Activated gamma-delta T cell treated with Interleukin-2 at 50 U/mL for 16 hours (primary cell): ENCODE measurements at regions not wholly inside any gene's neighbourhood (a gene's known extent, or its start where the extent isn't known, plus 50 kb on each side); places are given as distances from the start of the nearest gene placed in this dataset.
"Not testable (repeated sequence)": the region's sequence is repeated elsewhere in the genome, so short reads cannot be mapped to it uniquely, and the experiment has no call there.

Experiments used
- DNase-seq: peaks from one replicate; pipeline ENCODE4 v3.0.0-alpha.2; 2020

DNA sequence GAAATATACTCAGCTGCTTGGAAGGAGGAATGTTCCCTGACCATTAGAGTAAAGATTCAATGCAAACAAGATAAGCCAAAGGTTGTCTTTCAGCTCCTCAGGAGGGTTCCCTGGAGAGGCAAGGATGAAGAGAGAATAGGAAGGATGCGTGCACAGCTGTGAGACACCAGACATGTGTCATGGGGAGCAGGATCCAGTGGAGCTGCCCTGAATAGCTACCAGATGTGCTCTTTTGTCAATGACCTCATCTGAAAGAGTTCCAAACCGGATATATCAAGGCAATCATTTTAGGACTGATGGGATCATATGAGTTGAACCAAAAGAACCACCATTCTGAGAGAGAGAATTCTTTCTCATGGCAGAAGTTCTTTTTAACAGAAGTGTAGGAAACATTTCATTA lies 490.6 kb downstream of the IRS1 start:
- DNase-seq, result no peak

DNA sequence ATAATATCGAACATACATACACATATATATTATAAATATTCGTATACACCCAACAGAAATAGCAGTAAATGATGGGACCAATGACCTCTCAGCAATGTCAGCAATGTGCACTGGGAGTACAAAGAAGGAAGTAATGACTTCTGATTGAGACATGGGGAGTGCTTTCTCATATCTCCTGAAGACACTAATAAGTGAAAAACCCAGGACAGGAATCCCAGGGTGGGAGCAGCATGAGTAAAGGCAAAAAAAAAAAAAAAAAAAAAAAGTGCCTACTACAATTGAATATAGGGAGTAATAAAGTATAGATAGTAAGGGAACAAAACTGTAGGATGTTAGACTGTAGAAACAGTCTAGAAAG lies 491.3 kb downstream of the IRS1 start:
- DNase-seq, result no peak

DNA sequence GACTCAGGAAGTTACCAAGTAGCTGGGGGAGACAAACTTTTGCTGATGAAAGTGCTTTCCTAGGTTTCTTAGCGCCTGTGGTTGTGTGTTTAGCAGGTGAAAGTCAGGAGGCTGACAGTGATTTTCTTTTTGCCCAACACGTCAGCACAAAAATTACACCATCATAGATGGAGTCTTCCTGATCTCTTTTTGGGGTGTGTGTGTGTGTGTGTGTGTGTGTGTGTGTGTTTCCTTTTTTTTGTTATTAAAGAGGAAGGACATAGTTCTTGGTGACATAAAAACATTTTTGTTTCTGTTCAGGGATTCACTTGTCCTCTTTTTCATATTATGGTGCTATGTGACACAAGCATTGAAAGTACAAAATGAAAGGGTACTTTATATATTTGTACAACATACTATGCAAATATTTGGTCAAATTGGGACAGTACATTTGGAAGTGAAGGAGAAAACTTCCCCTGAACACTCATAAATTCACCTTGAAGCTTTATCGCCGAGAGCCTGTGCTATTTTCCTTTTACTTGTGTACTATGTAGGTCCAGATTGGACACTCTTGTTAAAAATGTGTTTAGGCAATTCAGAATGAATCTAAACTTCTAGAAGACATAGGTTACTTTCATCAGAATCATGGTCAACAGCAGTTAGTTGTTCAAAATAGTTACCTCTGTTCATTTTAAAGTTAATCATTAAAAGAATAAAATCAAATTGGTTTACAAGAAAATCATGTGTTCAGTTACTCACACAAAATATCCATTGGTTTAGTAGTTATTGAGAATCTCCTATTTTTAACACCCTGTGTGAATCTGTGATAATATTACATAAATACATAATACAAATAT lies 491.9 kb downstream of the IRS1 start:
- no peak for DNase-seq

DNA sequence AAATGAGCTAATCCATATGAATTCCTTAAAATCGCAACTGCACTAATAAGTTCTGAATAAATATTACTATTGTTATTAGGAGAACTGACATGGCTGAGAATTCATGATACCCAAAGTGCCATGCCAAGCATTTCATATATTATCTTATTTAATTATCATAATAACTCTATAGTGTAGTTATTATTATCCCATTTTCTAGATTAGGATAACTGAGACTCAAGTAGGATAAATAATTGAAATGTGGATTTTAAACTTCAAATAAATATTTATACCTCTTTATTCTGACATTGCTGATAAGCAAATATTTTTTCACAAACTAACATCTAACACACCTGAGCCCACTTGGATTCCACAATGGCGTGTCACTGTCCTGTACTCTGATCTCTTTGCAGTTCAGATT lies 492.7 kb downstream of the IRS1 start:
- DNase-seq, result no peak

DNA sequence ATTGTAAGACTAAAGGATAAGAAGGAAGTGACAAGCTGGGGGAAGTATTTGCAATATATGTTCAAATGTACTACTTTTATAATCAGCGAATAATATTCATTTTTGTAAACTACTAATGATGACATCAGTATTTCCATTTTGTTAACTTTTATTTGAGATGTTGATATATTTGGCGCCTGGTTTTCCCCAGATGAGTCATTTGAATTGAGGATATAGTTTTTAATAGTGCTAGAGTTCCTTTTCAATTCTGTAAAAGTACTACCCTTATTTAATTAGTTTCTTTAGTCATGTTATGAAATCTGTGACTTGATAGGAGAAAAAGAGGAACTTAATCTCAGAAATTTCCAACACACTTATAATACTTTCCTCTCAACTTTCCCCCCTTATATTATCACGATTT lies 495.3 kb downstream of the IRS1 start:
- DNase-seq, result no peak

DNA sequence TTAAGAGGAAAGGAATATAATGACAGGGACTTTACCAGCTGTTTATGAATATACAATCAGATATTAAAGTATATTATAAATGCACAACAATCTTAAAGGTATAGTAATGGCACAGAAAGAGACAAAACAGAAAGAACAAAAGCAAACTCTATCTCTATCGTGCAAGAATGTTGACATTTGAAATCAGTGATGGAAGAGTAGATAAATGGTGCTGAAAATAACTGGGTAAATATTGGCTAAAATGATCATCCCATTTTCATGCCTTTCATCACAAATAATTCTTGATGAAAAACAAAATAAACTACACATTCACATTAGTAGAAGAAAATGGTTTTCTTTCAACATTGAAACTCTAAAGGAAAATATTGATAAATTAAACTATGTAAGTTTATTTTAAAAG lies 495.9 kb downstream of the IRS1 start:
- no peak for DNase-seq

DNA sequence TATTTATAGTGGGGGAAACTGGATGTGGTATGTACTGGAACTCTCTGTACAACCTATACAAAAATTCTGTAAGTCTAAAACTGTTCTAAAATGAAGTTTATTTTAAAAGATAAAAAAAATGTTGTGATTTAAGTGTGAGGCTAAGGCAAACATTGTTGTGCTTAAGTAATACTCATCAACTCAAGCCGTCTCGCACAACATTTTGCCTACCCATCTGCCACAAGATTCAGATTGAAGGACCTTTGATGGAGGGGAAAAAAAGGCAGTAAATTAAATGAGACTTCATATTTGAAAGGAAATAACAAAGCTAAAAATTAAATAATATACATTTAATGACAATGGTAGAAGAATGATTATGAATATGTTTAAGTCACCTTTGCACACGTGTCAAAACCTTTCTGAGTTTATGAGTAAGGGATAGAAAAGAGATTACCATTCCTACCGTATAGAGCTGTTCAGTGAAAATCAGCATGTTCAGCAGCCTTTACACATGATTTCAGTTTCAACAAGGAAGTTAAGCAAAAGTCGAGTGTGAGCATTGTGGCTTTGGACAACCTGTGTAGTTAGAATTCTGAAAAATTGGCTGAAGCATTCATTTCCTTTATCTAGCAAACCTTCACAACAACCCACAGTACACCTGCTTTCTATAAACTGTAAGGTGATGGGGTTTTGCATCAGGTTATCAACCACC lies 499.3 kb downstream of the IRS1 start:
- no peak for DNase-seq

DNA sequence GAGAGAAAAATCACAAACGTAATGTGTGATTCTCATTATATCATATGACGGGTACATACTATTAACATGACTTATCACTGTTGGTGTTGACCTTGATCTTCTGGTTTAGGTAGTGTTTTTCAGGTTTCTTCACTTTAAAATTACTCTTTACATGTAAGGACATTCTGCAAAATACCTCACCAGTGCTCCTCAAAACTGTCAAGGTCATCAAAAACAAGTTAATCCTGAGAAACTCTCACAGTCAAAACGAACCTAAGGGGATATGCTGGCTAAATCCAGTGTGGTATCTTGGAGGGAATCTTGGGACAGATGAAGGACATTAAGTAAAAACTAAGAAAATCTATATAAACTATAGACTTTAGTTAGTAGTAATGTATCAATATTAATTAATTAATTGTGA lies 499.8 kb downstream of the IRS1 start:
- DNase-seq, result no peak

DNA sequence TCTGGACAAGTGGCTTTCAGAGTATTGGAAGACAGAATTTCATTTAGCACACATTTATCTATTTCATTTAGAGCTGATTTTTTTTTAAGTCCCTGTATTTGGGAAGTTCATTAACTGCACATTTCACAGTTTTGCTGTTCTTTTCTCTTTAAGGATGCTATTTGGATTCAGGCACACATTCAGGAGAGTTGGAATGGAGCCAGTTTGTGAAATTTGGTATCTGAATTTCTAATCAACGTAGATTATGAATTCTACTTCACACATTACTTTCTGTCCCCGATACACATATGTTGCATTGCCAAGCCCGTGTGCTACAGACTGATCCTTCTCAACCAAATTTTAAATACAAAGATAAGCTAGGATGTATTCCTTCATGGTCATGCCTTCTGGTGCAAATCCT lies 503.9 kb downstream of the IRS1 start:
- no peak for DNase-seq

DNA sequence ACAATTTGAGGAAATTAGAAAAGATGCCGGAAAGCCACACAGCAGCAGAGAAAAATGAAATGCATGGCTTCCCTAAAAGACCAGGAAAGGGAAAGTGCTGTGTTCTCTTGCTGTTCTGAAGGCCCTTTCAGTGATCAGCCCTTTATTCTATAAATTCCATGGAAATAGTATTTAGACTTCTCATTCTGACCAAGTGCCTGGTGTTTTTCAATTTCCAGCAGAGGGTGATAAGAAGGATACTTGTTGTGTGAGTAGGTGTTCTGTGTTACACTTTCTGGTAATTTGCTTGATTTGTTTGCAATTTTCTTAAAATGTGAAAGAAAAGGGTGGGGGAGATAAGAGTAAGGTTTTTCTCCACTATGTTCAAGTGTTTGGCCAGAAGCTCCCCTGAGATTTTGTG lies 504.5 kb downstream of the IRS1 start:
- no peak for DNase-seq

DNA sequence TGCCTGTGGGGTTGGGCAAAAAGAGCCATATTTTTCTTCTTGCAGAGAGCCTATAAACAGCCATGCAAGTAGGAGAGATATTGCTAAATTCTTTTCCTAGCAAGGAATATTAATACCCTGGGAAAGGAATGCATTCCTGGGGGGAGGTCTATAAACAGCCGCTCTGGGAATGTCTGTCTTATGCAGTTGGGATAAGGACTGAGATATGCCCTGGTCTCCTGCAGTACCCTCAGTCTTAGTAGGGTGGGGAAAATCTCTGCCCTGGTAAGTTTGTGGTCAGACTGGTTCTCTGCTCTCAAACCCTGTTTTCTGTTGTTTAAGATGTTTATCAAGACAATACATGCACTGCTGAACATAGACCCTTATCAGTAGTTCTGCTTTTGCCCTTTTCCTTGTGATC lies 508.3 kb downstream of the IRS1 start:
- DNase-seq, result not testable (repeated sequence)

DNA sequence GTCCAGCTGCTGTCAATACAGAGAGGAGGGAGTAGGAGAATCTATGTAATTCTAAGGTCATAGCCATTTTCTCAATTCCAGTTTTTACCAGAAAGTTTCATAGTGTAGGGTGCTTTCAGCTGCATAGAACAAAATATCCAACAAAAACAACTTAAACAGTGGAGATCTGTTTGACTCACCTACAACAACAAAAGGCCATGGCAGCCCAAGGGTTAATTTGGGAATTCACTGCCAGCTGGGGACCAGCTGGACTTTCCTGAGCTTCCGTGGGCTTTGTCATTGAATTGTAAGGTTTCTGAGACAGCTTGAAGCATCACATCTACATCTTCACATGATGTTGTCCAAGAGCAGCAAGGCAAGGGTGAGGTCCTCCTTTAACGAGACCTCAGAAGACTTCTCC lies 512.7 kb downstream of the IRS1 start:
- no peak for DNase-seq

DNA sequence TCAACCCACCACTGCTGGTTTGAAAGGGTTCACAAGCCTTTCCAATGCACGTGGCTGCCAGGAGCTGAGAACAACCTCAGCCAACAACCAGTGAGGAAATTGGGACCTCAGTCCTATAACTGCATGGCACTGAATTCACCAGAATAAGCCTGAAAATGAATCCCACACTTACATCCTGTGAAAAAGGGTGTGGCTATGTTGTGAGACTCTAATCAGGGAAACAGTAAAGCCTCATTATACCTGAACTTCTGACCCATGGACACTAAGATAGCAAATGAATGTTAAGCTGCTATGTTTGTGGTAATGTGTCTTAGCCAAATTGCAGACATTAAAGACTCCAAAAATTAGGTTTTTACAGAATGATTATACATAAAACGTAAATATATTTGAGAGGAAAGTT lies 515.8 kb downstream of the IRS1 start:
- DNase-seq, result no peak

DNA sequence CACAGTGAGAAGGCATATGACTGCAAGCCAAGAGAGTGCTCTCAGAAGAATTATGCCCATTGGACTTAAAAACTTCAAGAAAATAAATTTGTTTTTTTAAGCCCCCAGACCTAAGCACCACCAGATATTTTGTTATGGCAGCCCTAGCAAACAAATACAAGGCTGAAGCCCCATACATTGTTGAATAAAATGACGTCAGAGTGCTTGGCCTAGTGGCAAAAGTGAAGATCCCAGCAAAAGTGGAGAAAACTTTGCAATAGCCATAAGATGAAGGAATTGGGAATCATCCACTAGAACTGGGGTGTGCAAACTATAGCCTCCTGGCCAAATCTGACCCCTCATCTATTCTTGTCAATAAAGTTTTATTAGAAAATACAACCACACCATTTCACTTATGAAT lies 517.5 kb downstream of the IRS1 start:
- no peak for DNase-seq

DNA sequence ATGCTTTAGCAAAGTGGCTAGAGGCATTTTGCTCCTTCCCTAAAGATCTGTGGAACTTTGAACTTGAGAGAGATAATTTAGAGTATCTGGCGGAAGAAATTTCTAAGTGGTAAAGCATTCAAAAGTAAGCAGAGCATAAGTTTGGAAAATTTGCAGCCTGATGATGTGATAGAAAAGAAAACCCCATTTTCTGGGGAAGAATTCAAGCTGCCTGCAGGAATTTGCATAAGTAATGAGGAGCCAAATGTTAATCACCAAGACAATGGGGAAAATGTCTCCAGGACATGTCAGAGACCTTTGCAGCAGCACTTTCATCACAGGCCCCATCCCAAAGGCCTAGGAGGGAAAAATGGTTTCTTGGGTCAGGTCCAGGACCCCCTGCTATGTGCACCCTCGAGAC lies 519.5 kb downstream of the IRS1 start:
- not testable (repeated sequence) for DNase-seq

DNA sequence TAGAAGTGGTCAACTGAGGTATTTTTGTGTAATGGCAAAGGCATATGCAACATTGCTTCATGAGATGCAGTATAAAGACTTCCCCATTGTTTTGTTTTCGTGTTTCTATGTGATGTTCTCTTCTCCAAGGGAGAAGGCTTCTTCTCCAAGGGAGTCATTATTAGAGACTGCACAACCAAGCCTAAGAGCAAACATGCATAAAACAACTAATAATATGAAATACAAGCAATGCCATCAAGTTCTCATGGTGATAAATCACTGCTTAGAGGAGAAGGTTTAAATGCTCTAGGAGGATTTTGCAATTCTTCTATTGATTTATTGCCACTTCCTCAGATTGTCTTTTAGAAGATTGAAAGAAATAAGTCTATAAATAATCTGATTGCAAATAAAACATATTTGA lies 524.4 kb downstream of the IRS1 start:
- no peak for DNase-seq

DNA sequence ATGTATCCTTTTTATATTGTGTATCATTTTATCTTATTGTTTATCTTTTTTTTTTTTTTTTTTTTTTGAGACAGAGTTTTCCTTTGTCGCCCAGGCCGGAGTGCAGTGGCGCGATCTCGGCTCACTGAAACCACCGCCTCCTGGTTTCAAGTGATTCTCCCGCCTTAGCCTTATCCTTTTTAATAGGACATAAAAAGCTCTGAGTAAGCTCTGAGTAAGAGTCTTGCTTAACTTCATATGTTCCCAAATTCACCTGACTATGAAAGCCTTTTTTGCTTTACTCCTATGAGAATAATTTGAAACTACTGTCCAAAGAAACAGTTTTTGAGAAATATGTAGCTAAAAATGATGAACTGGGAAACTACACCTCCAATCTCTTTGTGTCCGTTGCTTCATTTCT lies 525.5 kb downstream of the IRS1 start:
- no peak for DNase-seq

DNA sequence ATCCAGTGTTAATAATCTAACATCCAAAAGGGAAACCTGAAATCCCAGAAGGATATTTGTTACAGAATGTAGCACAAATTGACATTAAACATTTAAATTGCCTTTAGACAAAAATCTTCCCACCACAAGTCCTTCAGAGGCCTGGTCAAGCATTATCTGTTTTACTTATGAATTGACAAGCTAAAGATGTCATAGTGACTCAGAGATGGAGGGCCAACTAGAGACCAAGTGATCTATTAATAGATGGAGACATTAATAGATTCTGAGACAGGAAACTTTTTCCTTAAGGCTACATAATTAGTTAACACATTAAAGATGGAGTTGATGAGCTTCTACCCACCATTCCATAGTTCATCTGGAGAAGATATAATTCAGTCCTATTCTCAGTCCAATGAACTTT lies 526.2 kb downstream of the IRS1 start:
- no peak for DNase-seq

DNA sequence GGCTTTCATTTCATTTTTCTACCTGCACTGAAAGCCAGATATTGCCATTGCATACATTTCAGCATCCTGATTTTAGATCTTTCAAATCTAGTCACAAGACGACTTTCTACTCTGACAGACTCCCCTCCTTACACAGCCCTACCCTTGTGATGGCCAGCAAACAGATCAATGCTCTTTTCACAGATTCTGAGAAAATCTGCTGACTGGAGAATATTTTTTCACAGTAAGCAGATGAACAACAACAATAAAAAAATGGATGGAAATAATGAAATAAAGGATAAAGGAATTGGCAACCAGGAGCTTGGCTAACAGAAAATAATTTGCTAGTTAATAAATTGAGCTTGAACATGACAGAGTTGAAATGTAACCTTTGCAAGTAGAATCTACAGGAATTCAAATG lies 527.2 kb downstream of the IRS1 start:
- no peak for DNase-seq

DNA sequence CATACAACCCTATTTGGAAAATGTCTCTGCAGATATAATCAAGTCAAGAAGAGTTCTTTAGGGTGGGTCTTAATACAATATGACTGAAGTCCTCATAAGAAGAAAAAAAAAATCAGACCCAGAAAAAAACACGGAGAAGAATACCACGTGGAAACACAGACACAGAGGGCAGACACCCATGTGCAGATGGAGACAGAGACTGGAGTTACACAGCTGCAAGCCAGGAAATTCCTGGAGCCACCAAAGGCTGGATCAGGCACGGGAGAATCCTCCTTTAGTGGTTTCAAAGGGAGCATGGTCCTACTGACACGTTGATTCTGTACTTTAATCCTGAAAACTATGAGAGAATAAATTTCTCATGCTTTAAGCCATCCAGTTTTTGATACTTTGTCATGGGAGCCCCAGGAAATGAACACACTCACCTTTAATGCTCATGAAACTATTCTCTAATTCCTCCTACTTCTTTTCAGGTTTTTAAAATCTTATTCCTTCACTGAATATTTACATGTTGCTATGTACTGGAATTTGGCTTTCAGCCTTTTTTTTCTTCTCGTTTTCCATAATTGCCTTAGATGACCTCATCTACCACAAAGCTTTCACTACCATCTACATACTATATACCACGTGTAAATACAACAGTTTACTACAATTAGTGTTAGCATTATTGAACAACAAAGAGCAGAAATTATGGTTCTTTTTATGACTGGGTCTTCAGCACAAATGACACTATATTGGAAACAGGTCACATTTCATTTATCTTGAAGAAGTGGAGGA lies 529.1 kb downstream of the IRS1 start:
- DNase-seq, result no peak

DNA sequence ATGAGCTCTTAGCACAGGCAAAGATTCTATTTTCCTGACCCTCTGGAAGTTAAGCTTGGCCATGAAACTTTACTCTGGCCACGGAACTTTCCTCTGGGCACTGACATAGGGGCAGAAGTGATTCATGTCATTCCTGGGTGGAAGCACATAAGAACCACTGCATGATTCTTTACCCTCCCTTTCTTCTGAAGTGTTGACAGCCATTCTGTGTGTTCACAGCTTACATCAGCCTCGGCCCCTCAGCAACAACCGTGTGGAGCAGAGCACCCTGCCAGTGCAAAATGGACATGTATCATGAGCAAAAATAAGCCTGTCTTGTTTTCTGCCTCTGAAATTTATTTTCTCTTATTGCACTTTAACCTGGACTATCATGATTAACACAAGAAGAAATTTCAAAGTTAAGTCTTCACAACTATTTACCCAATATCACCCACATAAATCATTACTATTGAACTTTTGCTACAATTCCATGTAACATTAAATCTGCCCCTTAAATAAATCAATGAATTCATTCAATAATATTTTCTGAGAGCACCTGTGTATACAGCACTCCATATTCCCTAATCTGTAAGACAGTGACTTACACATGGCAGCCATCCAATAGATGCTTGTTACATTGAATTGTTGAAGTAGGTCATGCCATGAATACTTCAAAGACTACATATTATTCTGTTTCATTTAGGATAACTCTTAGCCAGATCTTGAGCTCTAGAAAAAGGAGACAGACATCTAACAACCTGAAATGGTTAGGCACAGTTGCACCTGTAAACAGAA lies 531.9 kb downstream of the IRS1 start:
- DNase-seq, result no peak

DNA sequence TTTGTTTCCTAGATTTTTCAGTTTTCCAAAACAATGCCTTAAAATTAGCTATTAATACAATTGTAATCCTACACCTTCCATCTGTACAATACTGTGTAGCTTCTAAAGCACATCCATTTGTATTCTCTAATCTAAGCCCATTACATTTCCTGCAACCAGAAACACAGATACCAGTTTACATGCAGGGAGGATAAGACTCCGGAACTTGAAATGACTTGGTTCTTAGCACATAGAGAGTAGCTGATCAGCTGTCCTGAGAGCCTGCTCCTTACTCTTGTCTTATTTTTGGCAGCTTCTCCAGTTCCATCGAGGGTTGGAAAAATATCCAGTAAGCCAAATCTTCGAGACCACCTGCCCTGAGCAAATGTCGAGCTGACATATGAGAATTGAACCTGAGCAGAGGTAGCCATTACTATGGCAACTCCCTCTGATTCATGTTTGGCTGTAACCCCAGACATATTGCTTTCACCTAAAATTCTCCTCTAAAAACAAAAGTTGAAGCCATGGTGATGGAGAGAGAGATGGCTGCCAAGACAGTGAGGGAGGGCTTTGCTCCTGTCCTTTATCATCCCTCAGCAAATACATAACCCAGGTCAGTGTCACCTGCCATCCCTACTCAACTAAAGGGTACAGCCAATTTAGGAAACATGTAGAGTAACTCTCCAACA lies 542.8 kb downstream of the IRS1 start:
- no peak for DNase-seq

DNA sequence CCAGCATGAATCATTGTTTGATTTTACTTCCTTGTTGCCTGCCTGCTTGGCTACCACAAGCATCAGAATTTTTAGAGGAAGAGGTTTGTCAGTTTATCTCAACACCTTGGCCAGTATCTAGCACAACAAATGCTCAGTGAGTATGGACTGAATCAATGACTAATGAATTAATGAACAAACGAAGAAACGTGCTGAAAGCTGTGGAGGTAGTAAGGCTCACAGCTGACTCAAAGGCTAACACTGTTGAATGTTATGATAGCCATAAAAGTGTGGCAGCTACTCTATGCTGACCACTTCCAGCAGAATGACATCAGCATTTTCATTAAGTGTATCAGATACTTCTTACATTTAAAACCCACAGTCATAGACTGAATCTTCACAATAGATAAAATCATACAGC lies 543.4 kb downstream of the IRS1 start:
- no peak for DNase-seq
